ENCODE measurements at regions not wholly inside any gene's neighbourhood (a gene's known extent, or its start where the extent isn't known, plus 50 kb on each side); places are given as distances from the start of the nearest gene placed in this dataset.
A peak's percentile ranks its signal among the peaks of the same experiment; 100 is the strongest.

- no peak for TF ChIP-seq POLR2AphosphoS5 (IDR thresholded peaks at IDR 0.05)
- no peak for TF ChIP-seq EP300 (IDR thresholded peaks at IDR 0.05)
- no peak for TF ChIP-seq CTCF (IDR thresholded peaks at IDR 0.05)
- TF ChIP-seq POLR2A (IDR thresholded peaks at IDR 0.05): no peak
- peaks cover 0 to 5% (median 0%) of the 10 kb centered on the region in 4 donors for H3K4me1 ChIP-seq
- intact Hi-C loops (cut with DNase I): no loop called here
- no peak for DNase-seq
- no peaks in the 10 kb centered on the region for H3K36me3 ChIP-seq
- H3K4me3 ChIP-seq: no peak overlapping the region
- no peak overlapping the region for H3K27ac ChIP-seq
- no peaks in the 10 kb centered on the region for H3K9me3 ChIP-seq
- WGBS, 2 donors: 26 to 61% methylated on average over 1 of the region's 1 CpG
- H3K27me3 ChIP-seq: no peaks in the 10 kb centered on the region
These were observed 389.0 kb upstream of the SORCS1 start for GRCh38 chr10:107553470-107553869.

DNA sequence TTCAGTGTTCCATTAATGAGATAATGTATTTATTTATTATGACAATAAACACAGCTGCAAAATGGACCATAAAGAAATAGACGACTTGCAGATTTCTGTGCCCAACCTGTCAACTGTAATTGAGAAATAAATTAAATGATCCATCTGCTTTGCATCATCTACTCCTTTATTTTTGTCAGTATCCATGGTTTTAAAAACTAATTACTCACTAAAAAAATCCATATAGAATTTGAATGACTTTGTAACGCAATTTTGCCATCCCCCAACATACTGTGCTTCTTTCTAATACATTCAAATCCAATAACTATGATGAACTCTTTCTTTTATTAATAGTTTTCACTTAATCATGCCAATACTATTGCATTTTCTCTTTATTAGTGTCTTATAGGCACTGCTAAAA, 388.5 kb upstream of the SORCS1 start:
- DNase-seq: no peak
- Histone ChIP-seq H3K36me3 (no peaks in the 10 kb centered on the region), H3K4me3 (no peak overlapping the region), H3K9me3 (no peaks in the 10 kb centered on the region), H3K4me1 (peaks cover 0 to 5% (median 0%) of the 10 kb centered on the region in 4 donors), H3K27me3 (no peaks in the 10 kb centered on the region), H3K27ac (no peak overlapping the region)
- WGBS, 2 donors: 65 to 72% methylated on average over 2 of the region's 2 CpGs
- no peak for TF ChIP-seq POLR2A (IDR thresholded peaks at IDR 0.05)
- no peak for TF ChIP-seq POLR2AphosphoS5 (IDR thresholded peaks at IDR 0.05)
- no peak for TF ChIP-seq EP300 (IDR thresholded peaks at IDR 0.05)
- TF ChIP-seq CTCF (IDR thresholded peaks at IDR 0.05): no peak
- intact Hi-C loops (cut with DNase I): no loop called here

DNA sequence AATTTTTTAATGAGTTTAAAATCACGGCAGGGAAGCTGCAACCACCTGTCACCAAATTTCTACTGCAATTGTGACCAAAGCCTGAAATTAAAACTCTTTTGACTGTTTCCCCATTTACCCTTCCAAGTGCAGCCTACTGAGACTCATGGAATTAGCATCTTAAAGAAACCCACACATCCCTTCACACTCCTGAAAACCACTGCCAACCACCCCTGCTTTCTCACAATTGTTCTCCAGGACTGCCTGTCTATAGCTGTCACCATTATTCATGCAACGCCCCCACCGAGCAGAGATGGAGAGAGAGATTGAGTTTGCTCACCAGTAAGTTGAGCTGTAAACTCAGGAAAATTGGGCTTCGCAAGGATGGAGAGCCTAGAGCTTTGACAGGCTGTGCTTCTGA, 383.8 kb upstream of the SORCS1 start:
- Histone ChIP-seq H3K4me3 (no peak overlapping the region), H3K4me1 (peaks cover 0 to 1% (median 0%) of the 10 kb centered on the region in 4 donors), H3K36me3 (no peaks in the 10 kb centered on the region), H3K27me3 (no peaks in the 10 kb centered on the region), H3K9me3 (no peaks in the 10 kb centered on the region), H3K27ac (no peak overlapping the region)
- no peak for TF ChIP-seq CTCF (IDR thresholded peaks at IDR 0.05)
- TF ChIP-seq EP300 (IDR thresholded peaks at IDR 0.05): no peak
- TF ChIP-seq POLR2A (IDR thresholded peaks at IDR 0.05): no peak
- no peak for TF ChIP-seq POLR2AphosphoS5 (IDR thresholded peaks at IDR 0.05)
- no peak for DNase-seq
- intact Hi-C loops (cut with DNase I): no loop called here
- WGBS, 2 donors: 65 to 89% methylated on average over 4 of the region's 4 CpGs

DNA sequence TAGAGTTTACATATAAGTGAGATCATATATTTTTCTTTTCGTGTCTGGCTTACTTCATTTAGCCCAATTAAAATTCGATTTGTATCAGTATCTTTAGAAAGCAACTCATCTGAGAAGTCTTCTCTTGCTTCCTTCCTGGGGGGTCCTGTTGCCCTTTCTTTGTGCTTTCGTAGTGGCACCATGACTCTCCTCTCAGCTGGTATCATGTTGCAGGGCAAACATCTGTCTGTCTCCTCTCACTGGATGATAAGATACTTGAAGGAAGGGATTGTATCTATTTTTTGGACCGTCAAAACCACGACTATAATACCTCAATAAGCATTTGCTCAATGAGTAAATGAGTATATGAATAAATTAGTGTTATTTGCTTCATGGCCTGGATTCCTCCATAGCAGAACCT, 382.5 kb upstream of the SORCS1 start:
- WGBS, 2 donors: 86 to 89% methylated on average over 5 of the region's 5 CpGs
- no peaks in the 10 kb centered on the region for H3K36me3 ChIP-seq
- TF ChIP-seq EP300 (IDR thresholded peaks at IDR 0.05) (no peak), POLR2AphosphoS5 (IDR thresholded peaks at IDR 0.05) (no peak), POLR2A (IDR thresholded peaks at IDR 0.05) (no peak), CTCF (IDR thresholded peaks at IDR 0.05) (no peak)
- no peaks in the 10 kb centered on the region for H3K27me3 ChIP-seq
- no peak overlapping the region for H3K27ac ChIP-seq
- intact Hi-C loops (cut with DNase I): no loop called here
- no peaks in the 10 kb centered on the region for H3K4me1 ChIP-seq
- no peak overlapping the region for H3K4me3 ChIP-seq
- H3K9me3 ChIP-seq: no peaks in the 10 kb centered on the region
- DNase-seq: no peak

DNA sequence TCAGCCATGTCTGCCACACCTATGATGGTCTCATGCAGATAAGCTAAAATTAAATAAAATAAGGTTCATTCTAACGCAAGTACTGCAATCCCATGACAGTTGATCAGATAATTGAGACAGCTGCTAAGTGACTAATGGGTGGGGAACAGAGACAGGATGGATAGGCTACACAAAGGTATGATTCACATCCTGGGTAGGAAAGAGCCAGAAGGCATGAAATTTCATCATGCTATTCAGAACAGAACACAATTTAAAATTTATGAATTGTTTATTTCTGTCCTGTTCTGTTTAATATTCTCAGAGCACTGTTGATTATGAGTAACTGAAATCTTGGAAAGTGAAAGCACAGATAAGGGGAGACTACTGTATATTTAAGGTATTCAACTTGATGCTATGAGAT, 381.8 kb upstream of the SORCS1 start:
- Histone ChIP-seq H3K27ac (no peak overlapping the region), H3K4me3 (no peak overlapping the region), H3K9me3 (no peaks in the 10 kb centered on the region), H3K4me1 (no peaks in the 10 kb centered on the region), H3K36me3 (no peaks in the 10 kb centered on the region), H3K27me3 (no peaks in the 10 kb centered on the region)
- WGBS, 2 donors: 52 to 53% methylated on average over 1 of the region's 1 CpG
- peak in 1 of 4 donors; percentile 11 for TF ChIP-seq POLR2AphosphoS5 (IDR thresholded peaks at IDR 0.05)
- no peak for TF ChIP-seq CTCF (IDR thresholded peaks at IDR 0.05)
- no peak for DNase-seq
- intact Hi-C loops (cut with DNase I): no loop called here
